ENCODE measurements at regions not wholly inside any gene's neighbourhood (a gene's known extent, or its start where the extent isn't known, plus 50 kb on each side); places are given as distances from the start of the nearest gene placed in this dataset.

- DNase-seq = no peak
Observed at GRCh38 chr16:85396879-85397871, 215.9 kb upstream of the GSE1 start.

DNA sequence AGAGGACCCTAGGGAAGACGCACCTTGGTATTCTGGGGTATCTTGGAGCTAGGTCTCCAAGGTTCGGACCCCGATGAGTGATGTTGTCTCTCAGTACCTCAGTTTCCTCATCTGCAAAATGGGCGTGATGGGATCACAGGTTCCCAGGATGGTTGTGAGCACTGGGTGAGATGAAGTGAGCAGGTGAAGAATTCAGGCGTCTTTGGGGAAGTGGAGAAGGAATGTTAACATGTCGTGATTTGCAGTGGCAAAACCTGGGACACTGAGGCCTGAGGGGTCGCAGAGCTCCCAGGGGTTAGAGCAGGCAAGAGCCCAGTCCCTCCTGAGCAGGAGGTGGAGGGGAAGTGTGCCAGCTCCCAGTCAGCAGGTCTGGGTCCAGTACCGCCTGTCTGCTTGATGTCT, 215.1 kb upstream of the GSE1 start:
- DNase-seq = no peak

DNA sequence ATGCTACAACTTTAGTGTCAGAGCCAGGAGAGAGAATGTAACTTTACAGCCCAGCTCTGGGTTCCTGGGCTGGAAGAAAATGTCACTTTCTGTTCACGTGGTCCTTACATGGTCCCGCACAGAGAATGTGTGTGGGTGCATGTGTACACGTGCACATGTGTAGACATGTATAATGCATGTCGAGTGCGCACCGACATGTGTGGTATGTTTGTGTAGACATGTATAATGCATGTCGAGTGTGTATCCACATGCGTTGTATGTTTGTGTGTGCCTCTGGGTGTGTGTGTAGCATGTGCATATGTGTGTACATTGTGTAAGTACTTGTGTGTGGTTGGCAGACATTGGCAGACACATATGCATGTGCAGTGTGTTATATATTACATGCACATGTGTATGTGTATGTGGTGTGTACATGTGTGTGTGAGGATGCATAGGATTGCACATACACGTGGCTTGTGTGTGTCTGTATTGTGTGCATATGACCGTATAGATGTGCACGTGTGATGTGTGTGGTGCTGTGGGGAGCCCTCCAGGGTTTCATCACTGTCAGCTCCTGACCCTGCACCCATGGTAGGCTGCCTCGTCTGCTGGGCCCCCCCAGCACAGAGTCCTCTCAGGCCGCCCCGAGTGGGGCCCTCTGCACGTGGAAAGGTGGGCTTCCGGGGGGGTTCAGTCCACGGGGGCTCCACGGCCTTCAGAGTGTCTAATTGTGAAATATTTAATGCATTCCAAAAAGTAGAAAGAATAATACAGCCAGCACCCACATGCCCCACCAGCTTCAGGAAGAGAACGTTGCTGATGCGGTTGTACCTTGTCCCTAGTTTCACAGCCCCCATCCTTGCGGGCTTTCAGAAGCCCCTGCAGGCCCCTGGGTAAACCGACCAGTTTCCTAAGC, 214.2 kb upstream of the GSE1 start:
- no peak for DNase-seq

DNA sequence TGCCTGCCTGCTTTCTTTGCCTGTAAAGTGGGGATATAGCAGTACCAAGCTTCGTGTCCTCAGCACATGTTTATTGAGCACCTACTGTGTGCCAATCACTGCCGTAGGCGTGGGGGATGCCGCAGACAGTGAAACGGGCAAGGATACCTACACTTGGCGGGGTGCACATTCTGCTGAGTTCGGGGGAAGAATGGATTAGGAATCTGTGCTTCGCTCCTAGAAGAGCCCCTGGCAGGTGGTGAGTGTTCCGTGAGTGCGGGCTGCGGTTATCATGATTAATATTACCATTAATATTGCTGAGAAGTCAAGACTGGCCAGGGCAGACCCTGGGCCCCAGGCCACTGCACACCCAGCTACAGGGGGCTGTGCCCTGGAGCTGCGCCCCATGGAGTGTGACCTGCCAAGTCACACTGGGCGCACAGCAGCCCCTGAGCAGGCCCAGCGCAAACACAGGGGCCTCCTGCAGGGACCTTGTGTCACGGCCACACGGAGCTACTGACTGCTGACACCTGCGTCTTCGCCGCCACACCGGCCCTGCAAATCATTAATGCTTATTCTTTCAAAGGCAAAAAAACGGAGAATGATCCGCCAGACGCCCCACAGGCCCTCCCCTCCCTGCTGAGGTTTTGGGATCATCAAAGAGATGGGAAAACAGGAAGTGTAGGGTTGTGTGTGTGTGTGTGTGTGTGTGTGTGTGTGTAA, 213.4 kb upstream of the GSE1 start:
- no peak for DNase-seq

- no peak for DNase-seq
Observed at GRCh38 chr16:85400305-85401205, 212.6 kb upstream of the GSE1 start.

DNA sequence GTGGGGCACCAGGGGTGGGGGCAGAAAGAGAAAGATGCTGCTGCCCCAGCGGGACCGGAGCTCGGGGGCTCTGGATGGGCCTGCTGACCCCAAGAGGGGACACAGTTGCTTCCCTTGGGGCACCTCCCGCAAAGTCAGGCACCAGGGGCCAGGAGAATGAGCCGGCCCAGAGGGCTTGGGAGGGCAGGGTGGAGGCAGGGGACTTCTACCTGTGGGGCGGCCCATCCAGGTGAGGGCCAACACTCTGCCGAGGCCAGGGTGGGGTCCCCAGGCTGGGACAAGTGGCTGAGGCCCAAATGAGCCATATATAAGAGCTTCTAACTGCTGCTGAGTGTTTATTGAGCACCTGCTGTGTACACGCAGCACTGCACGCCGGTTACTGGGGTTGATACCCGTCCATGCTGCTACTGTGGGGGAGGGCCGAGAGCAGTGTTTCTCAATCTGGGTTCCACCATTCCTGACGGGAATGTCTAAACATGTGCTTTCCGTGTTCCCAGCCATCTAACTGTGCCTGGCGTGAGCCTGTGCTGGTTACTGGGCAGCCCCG, 211.7 kb upstream of the GSE1 start:
- DNase-seq = no peak

DNA sequence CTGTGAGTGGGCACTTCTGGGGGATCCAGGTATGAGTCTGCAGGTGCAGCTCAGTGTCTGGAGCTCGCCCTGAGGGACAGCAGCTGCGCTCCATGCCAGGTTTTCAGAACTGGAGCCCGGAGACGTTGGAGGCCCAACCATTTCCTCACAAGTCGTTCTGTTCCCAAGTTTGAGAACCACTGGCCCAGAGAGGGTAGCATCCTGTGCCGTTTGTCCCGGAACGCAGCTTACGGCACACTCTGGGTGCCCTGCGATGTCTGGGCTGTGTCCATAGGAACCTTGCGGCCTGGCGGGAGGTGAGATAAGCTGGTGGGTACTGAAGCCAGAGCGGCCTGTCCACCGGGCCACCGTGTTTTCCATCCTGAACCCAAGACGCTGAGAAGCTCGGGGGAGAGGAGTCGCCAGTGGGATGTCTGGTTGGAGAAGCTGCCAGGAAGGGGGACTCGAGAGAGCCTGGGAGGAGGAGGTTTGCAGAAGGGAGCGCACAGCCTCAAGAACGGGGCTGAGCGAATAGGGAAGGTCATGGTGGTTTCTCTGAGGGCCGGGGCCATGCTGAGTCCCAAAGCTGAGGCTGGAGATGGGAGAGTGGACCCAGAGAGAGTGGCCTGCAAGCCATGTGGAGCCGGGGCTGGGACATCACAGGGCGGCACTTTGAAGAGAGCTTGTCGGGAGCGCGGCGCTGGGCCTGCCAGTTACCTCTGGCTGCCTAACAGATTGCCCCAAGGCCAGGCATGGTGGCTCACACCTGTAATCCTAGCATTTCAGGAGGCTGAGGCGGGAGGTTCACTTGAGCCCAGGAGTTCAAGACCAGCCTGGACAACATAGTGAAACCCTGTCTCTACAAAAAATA, 211.0 kb upstream of the GSE1 start:
- DNase-seq = no peak

DNA sequence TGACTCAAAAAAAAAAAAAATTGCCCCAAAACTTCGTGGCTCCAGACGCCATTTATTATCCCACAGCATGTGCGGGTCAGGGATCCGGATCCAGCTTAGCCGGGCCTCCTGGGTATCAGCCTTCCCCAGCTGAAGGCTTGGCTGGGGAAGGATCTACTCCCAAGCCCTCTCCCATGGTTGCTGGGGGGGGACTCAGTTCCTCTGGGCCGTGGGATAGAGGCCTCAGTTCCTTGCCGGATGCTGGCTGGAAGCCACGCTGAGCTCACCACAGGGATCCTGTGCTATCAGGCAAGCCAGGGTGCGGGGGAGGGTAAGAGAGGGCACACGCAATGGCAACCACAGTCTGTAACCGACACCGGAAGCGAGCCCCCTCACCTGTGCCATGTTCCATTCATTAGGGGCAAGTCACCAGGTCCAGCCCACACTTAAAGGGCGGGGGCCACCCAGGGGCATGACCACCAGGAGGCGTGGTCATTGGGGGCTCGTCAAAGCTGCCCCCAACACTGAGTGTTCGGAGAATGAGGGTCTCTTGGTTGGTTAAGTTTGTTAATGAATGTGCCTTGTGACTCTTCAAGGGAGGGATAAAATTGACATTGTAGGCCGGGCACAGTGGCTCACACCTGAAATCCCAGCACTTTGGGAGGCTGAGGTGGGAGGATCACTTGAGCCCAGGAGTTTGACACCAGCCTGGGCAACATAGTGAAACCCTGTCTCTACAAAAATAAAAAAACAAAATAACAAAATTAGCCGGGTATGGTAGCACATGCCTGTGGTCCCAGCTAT, 210.0 kb upstream of the GSE1 start:
- DNase-seq = peak; percentile 91

- peak; percentile 33 for DNase-seq
Observed at GRCh38 chr16:85403693-85404092, 209.4 kb upstream of the GSE1 start.

GRCh38 chr16:85412911-85413520, 200.1 kb upstream of the GSE1 start:
- no peak for DNase-seq

GRCh38 chr16:85413691-85414663, 199.1 kb upstream of the GSE1 start:
- no peak for DNase-seq

GRCh38 chr16:85415196-85416090, 197.7 kb upstream of the GSE1 start:
- no peak for DNase-seq

DNA sequence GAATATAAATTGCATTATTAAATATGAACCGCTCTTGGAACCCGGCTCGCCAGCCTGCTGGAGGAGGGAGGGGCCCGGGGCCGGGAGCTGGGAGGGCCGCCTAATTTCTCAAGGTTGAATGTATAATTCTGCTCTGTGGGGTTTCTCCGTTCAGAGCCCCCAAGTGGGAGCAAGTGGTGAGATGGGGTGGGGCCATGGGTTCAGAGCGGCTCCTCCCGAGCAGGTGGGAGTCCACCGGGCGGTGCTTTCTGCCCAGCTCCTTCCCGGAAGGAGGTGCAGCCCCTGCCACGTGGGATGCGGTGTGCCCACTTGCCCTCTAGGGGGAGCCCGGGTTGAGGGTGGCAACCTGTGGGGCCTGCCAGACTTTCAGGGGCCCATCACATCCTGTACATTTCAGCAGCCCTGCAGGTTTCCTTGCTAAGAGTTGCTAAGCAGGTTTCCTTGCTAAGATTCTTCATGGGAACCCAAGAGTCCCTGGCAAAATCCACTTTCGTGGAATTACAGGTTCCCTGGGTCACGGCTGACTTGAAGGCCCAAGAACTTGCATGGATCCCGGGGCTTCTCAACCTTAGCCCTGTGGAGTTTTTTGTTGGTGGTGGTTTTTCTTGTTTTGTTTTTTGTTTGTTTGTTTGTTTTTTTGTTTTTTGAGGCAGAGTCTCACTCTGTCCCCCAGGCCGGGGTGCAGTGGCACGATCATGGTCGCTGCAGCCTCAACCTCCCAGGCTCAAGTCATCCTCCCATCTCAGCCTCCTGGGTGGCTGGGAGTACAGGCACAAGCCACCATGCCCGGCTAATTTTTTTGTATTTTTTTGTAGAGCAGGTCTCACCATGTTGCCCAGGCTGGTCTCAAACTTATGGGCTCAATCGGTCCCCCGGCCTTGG, 196.7 kb upstream of the GSE1 start:
- DNase-seq = peak; percentile 74

DNA sequence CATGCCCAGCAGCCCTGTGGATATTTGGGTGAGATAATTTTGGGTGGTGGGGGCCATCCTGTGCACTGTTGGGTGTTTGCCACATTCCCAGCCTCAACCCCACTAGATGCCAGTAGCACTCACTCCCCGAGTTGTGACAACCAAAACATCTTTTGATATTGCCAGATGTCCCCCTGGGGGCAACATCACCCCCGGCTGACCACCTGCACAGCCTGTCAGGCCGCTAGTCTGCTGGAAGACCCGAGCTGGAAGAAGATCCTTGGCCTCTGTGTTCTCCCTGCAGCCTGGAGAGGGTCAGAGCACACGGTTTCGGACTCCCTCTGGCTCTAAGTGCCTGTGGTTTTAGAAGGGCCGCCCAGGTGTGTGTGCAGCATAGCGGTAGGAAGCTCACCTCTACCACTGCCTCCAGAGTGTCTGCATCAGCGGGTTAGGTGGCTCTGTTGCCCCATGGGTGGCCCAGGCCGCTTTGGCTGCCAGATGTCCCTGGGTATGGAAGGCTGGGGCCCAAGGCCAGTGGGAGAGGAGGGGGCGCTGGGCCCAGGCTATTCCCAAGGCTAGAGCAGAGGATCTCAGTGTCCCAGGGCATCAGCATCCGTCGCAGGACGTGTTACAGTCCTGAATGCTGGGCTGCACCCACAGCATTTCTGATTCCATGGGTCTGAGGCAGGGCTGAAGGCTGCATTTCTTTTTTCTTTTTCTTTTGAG, 195.8 kb upstream of the GSE1 start:
- no peak for DNase-seq

- no peak for DNase-seq
Observed at GRCh38 chr16:85418978-85419491, 194.1 kb upstream of the GSE1 start.
